Vagina (tissue), 2 donors: ENCODE measurements at regions not wholly inside any gene's neighbourhood (a gene's known extent, or its start where the extent isn't known, plus 50 kb on each side); places are given as distances from the start of the nearest gene placed in this dataset.

Experiments used
- CTCF ChIP-seq, 3 experiments: fragments of 450-650 bp in 2 of 3; fragments of 200-600 bp in 1 of 3; sonication (generic) in 1 of 3; IDR thresholded peaks; one replicate each; pipeline ENCODE4 v1.5.1; 2017 to 2019; ENCODE audit warnings: antibody characterized with exemption in 3 of 3, mild to moderate bottlenecking in 2 of 3, moderate library complexity in 2 of 3
- POLR2A ChIP-seq, 2 donors: fragments of 450-650 bp; IDR thresholded peaks; one replicate each; pipeline ENCODE4 v1.6.1; 2017; ENCODE audit warnings: antibody characterized with exemption in 2 of 2, mild to moderate bottlenecking in 2 of 2, moderate library complexity in 2 of 2
- POLR2AphosphoS5 ChIP-seq, 2 donors: sonication (generic); formaldehyde crosslinking; IDR thresholded peaks; one replicate each; pipeline ENCODE4 v1.9.0; 2017; ENCODE audit warnings: antibody characterized with exemption in 2 of 2, mild to moderate bottlenecking in 2 of 2, low read depth in 1 of 2; ENCODE audit not compliant: insufficient read depth in 1 of 2

DNA sequence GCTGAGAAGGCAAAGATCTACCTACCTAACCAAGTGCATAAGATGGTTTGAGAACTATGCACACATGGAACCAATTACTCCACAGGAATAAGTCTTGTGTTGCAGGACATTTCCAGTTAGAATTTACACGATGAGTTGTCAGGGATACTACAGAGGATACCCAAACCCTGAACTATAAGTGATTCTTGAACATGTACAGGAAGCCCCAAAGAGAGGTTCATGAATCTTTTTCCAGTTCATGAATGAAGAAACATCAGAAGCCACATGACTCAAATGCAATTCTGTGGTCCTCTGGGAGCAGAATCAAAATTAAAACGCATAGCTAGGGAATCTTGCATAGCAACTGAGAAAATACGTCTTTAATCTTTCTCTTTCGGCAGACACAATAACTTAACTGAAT, 114.1 kb upstream of the LMCD1 start:
- no peak for TF ChIP-seq POLR2AphosphoS5 (IDR thresholded peaks at IDR 0.05; ENCODE audit: insufficient read depth in 1 of 2, low read depth in 1 of 2)
- TF ChIP-seq CTCF (IDR thresholded peaks at IDR 0.05) = no peak
- no peak for TF ChIP-seq POLR2A (IDR thresholded peaks at IDR 0.05)
